Psoas muscle (tissue), 7 donors: ENCODE measurements at regions not wholly inside any gene's neighbourhood (a gene's known extent, or its start where the extent isn't known, plus 50 kb on each side); places are given as distances from the start of the nearest gene placed in this dataset.

Experiments used
- ATAC-seq, 4 donors: fragments of 200-7000 bp; cut with Tn5 transposase; one replicate each; pipeline ENCODE4 v1.9.1; 2020; ENCODE audit warnings: moderate library complexity in 3 of 4, mild to moderate bottlenecking in 2 of 4
- DNase-seq, 2 donors: peaks; one replicate each; pipeline ENCODE4 v3.0.0-alpha.2; 2020
- H3K27ac ChIP-seq: fragments of 200-600 bp; one replicate; pipeline ENCODE4 v1.8.0; 2022
- H3K27me3 ChIP-seq, 3 donors: fragments of 200-600 bp in 1 of 3; one replicate each; pipeline versions ENCODE4 v1.6.1 to v1.8.0; 2013 to 2022; ENCODE audit warnings: low read length in 2 of 3, mild to moderate bottlenecking in 2 of 3, moderate library complexity in 1 of 3; ENCODE audit not compliant: insufficient read depth in 3 of 3
- H3K36me3 ChIP-seq, 2 donors: fragments of 200-600 bp in 1 of 2; one replicate each; pipeline versions ENCODE4 v1.6.1 to v1.8.0; 2013 to 2022; ENCODE audit warnings: low read depth in 1 of 2, mild to moderate bottlenecking in 1 of 2, moderate library complexity in 1 of 2; ENCODE audit not compliant: insufficient read depth in 1 of 2
- H3K4me1 ChIP-seq: fragments of 200-600 bp; one replicate; pipeline ENCODE4 v1.8.0; 2022
- H3K4me3 ChIP-seq: fragments of 200-600 bp; one replicate; pipeline ENCODE4 v1.8.0; 2022; ENCODE audit warnings: mild to moderate bottlenecking
- H3K9me3 ChIP-seq: fragments of 200-600 bp; one replicate; pipeline ENCODE4 v1.8.0; 2022
- CTCF ChIP-seq: fragments of 200-600 bp; IDR thresholded peaks from one replicate; pipeline ENCODE4 v1.8.0; 2022; ENCODE audit warnings: antibody characterized with exemption
- WGBS, 3 donors: extraction: QIAGEN DNeasy Blood & Tissue Kit; methylation state at CpG; one replicate each; pipeline versions ENCODE4 v1.1.6 to v1.1.7; 2013; 5-methylcytosine and 5-hydroxymethylcytosine counted together
- intact Hi-C, 2 donors: fragments of 100-400 bp; cut with DNase I; formaldehyde crosslinking; loops; one replicate each; pipeline versions ENCODE4 v1.11.0 to v1.14.2; 2022
- donor health status: healthy with polysubstance abuse.
- donor health status: DM: no; HTN: no; CAD: no; lungs with moderate emphysema.
- donor health status: Bipolar disorder and iron deficiency.
- donor health status: healthy.
- donor health status: DM: yes; HTN: yes; CAD: no.
- donor health status: DM: no; HTN: no; CAD: no.
- donor health status: DM: yes; HTN: yes; CAD: no.

GRCh38 chr4:122252584-122252983 is 100.5 kb downstream of the BLTP1 start:
- no peaks in the 10 kb centered on the region for H3K9me3 ChIP-seq
- 94 to 98% (median 98%) methylated on average over 4 of the region's 4 CpGs for WGBS, 3 donors

GRCh38 chr4:122259849-122260248 is 107.7 kb downstream of the BLTP1 start:
- 95 to 100% (median 100%) methylated on average over 1 of the region's 1 CpG for WGBS, 3 donors
- no peaks in the 10 kb centered on the region for H3K9me3 ChIP-seq
- peaks cover 3 to 94% of the 10 kb centered on the region in 2 donors for H3K36me3 ChIP-seq
- intact Hi-C loops = loop anchor here (10.0 kb wide), 2 partner anchors 85 to 95 kb away; no protein-coding TSS in a partner anchor
- no peaks in the 10 kb centered on the region for H3K27me3 ChIP-seq
- DNase-seq (no peak), ATAC-seq (no peak)
- no peak overlapping the region for H3K4me3 ChIP-seq
- H3K4me1 ChIP-seq = no peaks in the 10 kb centered on the region
- no peak overlapping the region for H3K27ac ChIP-seq
- no peak for TF ChIP-seq CTCF

More at GRCh38 chr4:122252584-122252983, 100.5 kb downstream of the BLTP1 start:
- intact Hi-C loops = loop anchor here in 1 of 2 donors (10.0 kb wide), 1 partner anchor 92 kb away; no protein-coding TSS in a partner anchor
- Histone ChIP-seq H3K4me1 (no peaks in the 10 kb centered on the region), H3K27ac (no peak overlapping the region), H3K4me3 (no peak overlapping the region), H3K36me3 (peaks cover 5 to 100% of the 10 kb centered on the region in 2 donors), H3K27me3 (no peaks in the 10 kb centered on the region)
- TF ChIP-seq CTCF = no peak
- DNase-seq (no peak), ATAC-seq (no peak)

GRCh38 chr4:122276359-122276758 is 102.5 kb upstream of the ADAD1 start:
- whole genome bisulfite sequencing, 3 donors = 97 to 100% (median 97%) methylated on average over 1 of the region's 1 CpG
- no peaks in the 10 kb centered on the region for H3K9me3 ChIP-seq
- DNase-seq (no peak), ATAC-seq (no peak)
- intact Hi-C loops = no loop called here
- no peak for TF ChIP-seq CTCF
- H3K4me1 ChIP-seq = no peaks in the 10 kb centered on the region
- H3K27me3 ChIP-seq = no peaks in the 10 kb centered on the region
- H3K36me3 ChIP-seq = peaks cover 2 to 88% of the 10 kb centered on the region in 2 donors
- H3K27ac ChIP-seq = no peak overlapping the region
- no peak overlapping the region for H3K4me3 ChIP-seq

- peaks cover 2 to 86% of the 10 kb centered on the region in 2 donors for H3K36me3 ChIP-seq
- intact Hi-C loops = no loop called here
- no peak overlapping the region for H3K4me3 ChIP-seq
Observed at GRCh38 chr4:122278976-122279375, 99.8 kb upstream of the ADAD1 start.

More at GRCh38 chr4:122278976-122279375, 99.8 kb upstream of the ADAD1 start:
- Histone ChIP-seq H3K27ac (no peak overlapping the region), H3K4me1 (no peaks in the 10 kb centered on the region), H3K9me3 (no peaks in the 10 kb centered on the region), H3K27me3 (no peaks in the 10 kb centered on the region)
- ATAC-seq (no peak), DNase-seq (no peak)
- 96 to 98% (median 96%) methylated on average over 1 of the region's 1 CpG for WGBS, 3 donors
- TF ChIP-seq CTCF = no peak
